ENCODE measurements at regions not wholly inside any gene's neighbourhood (a gene's known extent, or its start where the extent isn't known, plus 50 kb on each side); places are given as distances from the start of the nearest gene placed in this dataset.

DNA sequence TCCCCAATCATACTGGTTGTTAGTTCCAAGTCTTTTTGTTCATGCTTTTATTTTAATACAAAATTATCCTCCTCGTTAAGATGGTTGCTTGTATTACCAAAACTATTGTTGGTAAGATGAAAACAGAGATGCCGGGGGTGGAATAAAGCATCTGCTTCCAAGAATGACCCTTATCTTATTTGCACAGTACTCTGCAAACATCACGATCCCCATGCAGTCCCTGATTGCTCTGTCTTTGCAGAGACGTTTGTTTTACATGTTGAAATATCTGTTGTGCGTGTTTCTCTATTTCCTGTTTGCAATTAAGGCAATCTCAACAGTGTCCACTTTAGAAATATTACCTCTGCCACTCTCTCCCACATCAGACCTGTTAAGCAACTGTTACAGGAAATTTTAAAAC, 141.3 kb upstream of the NCAM2 start:
- DNase-seq (ENCODE audit: low spot score), result no peak
- TF ChIP-seq, protein P1, sequence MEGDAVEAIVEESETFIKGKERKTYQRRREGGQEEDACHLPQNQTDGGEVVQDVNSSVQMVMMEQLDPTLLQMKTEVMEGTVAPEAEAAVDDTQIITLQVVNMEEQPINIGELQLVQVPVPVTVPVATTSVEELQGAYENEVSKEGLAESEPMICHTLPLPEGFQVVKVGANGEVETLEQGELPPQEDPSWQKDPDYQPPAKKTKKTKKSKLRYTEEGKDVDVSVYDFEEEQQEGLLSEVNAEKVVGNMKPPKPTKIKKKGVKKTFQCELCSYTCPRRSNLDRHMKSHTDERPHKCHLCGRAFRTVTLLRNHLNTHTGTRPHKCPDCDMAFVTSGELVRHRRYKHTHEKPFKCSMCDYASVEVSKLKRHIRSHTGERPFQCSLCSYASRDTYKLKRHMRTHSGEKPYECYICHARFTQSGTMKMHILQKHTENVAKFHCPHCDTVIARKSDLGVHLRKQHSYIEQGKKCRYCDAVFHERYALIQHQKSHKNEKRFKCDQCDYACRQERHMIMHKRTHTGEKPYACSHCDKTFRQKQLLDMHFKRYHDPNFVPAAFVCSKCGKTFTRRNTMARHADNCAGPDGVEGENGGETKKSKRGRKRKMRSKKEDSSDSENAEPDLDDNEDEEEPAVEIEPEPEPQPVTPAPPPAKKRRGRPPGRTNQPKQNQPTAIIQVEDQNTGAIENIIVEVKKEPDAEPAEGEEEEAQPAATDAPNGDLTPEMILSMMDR (IDR thresholded peaks at IDR 0.05; ENCODE audit: borderline replicate concordance, control extremely low read depth, extremely low read depth, insufficient read depth, missing control alignments), result no peak
- in situ Hi-C loops (cut with MboI; ENCODE audit: low sequenced_read_pairs, unreplicated experiment), result no loop called here

DNA sequence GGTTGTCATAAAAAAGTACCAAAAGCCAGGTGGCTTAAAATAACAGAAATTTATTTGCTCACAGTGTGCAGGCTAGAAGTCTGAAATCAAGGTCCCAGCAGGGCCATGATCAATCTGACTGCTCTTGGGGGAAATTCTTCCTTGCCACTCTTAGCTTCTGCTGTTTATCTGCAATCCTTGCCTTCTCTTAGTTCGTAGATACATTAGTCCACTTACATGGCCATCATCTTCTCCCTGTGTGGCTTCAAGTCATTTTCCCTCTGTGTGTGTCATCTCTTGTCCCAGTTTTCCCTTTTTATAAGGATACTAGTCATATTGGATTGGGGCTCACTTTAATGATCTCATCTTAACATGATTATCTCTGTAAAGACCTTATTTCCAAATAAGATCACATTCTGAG, 124.0 kb upstream of the NCAM2 start:
- in situ Hi-C loops (cut with MboI; ENCODE audit: low sequenced_read_pairs, unreplicated experiment), result no loop called here
- TF ChIP-seq, protein P1 (IDR thresholded peaks at IDR 0.05; ENCODE audit: borderline replicate concordance, control extremely low read depth, extremely low read depth, insufficient read depth, missing control alignments), result no peak
- DNase-seq (ENCODE audit: low spot score), result no peak

DNA sequence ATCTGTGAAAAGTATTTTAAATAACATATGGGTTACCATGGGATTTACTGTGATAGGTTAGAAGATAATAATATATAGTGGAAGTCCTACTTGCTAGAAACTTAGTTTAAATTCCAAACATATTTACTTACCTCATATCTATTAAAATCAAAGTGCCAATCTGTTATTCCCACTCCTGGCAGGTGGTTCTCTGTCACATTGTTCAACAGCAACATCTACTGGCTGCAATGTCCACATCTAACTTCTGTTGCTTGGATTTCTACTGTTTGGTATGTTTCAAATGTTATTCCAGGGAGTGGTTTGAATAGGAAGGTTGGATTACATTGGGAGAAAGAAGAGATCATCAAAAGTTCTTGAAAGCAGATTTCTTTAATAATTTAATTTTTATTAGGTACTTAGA, 122.5 kb upstream of the NCAM2 start:
- TF ChIP-seq, protein P1 (IDR thresholded peaks at IDR 0.05; ENCODE audit: borderline replicate concordance, control extremely low read depth, extremely low read depth, insufficient read depth, missing control alignments), result no peak
- in situ Hi-C loops (cut with MboI; ENCODE audit: low sequenced_read_pairs, unreplicated experiment), result no loop called here
- no peak for DNase-seq (ENCODE audit: low spot score)

DNA sequence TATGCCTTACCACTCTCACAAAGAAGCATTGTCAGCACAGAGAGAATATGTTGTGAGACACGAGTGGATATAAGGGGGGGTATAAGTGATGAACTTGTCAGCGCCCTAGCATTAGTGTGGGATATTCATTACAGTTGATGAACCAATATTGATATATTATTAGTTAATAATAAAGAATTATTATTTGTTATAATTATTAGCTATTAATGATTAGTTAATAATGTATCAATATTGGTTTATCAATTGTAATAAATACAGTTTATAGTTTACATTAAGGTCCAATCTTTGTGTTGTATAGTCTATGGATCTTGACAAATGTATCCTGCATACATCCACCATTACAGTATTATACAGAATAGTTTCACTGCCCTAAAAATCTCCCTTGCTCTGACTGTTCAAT, 120.2 kb upstream of the NCAM2 start:
- in situ Hi-C loops (cut with MboI; ENCODE audit: low sequenced_read_pairs, unreplicated experiment), result no loop called here
- TF ChIP-seq, protein P1 (IDR thresholded peaks at IDR 0.05; ENCODE audit: borderline replicate concordance, control extremely low read depth, extremely low read depth, insufficient read depth, missing control alignments), result no peak
- DNase-seq (ENCODE audit: low spot score), result no peak

DNA sequence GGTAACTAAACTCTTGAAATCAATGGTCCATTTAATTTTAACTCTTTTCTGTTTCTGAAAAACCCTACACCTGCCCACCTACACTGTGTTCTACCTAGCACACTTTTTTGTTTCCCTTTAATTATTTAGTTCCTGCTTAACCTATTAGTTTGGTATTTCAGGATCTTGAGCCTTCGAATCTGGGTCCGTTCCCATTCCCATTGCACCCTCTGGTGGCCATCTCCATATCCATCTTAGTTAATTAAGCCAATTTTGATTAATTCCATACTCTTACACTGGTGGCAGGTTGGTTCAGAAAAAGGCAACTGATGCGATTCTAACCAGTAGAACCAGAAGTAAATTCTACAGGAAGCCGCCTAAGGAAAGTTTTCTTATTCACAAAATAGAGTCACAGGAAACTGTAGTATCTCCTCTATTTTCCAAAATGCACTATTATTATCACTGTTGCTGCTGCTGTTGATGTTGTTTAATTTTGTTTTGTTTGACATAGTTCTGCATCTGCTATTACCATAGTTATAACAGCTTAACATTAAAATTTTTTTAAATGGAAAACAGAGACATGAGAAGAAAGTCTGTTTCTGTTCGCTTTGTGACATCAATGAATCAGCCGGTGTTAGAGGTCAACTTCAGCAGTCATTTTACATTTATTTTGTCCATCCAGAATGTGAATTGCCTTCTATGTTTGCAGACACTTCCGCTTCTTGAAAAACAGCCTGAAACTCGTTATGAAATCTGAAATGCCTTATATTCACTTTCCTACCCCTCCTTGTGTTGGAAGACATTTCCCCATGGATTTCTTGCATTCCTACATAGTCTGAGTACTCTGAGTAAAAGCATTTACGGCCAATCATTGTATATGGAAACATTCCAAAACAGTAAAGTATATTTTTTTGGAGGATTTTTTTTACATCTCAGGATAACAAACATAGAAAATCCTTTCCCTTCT, 115.5 kb upstream of the NCAM2 start:
- in situ Hi-C loops (cut with MboI; ENCODE audit: low sequenced_read_pairs, unreplicated experiment), result no loop called here
- DNase-seq (ENCODE audit: low spot score), result no peak
- TF ChIP-seq, protein P1 (IDR thresholded peaks at IDR 0.05; ENCODE audit: borderline replicate concordance, control extremely low read depth, extremely low read depth, insufficient read depth, missing control alignments), result no peak

DNA sequence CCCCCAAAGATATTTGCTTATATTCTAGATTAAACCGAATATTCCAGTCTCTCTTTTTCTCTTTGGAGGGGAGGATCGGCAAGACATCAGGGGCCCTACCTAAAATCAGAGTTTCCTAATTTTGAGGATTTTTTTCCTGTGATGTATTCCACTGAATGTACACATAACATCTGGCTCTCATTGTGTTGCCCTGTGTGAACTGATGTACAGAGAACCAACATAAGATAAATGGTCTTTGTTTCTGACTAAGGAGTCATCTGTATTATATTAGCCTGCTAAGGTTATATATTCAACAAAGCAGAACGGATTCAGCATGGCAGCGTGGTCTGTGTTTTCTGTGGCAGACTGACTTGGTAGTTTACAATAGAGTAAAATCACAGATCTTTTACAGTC, 114.8 kb upstream of the NCAM2 start:
- in situ Hi-C loops (cut with MboI; ENCODE audit: low sequenced_read_pairs, unreplicated experiment), result no loop called here
- DNase-seq (ENCODE audit: low spot score), result no peak
- TF ChIP-seq, protein P1 (IDR thresholded peaks at IDR 0.05; ENCODE audit: borderline replicate concordance, control extremely low read depth, extremely low read depth, insufficient read depth, missing control alignments), result no peak
